ENCODE measurements at regions not wholly inside any gene's neighbourhood (a gene's known extent, or its start where the extent isn't known, plus 50 kb on each side); places are given as distances from the start of the nearest gene placed in this dataset.

DNA sequence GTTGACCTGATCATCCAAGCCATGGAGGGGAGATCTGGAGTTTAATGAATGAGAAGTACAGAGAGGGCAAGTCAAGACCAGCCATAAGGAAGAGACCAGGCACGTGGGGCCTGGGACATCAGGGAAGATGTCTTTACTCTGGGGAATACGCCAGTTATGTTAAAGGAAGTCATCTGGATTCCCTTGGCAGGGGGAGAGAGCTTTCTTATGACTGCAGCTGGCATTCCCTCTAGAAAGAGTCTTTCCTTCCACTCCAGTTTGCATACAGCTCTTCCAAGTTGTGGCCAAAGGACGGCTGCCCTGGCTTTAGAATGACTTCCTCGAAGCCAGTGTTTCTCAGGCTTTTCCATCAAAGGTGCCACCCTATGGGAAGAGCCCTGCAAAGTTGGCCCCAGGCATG lies 93.6 kb upstream of the AGBL1 start:
- DNase-seq, result no peak

DNA sequence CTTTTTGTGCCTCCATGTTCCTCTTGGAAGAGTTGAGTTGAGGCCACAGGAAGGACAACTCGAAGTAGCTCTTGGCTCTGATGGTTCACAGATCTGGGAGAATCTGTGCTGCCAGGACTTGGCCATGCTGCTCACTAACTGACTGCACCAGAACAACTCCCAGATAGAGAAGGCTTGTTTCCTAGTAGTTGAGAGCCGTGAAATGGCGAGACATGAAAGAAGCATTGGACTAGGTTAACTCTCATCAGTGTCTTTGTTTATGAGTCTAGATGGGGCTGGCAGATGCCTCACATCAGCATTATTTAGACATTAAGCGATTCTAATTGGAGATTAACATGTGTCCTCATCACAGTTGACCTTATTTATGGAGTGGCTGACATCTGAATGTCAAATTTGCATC lies 92.9 kb upstream of the AGBL1 start:
- no peak for DNase-seq

DNA sequence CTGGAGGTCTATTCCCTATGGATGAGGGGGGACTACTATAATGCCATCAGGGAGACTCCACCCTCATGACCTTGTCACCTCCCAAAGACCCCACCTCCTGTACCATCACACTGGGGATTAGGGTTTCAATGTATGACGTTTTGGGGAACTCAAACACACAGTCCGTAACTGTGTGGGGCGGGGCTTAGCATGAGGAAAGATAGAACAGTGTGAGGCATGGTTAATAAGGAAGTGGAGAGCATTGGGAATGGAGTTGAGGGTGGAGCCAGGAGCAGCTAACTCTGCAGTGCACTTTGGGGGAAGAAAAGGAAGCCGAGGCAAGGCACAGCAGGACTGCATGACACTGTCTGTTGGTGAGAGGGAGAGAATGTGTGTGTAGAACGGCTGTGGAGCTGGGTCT lies 90.9 kb upstream of the AGBL1 start:
- no peak for DNase-seq

DNA sequence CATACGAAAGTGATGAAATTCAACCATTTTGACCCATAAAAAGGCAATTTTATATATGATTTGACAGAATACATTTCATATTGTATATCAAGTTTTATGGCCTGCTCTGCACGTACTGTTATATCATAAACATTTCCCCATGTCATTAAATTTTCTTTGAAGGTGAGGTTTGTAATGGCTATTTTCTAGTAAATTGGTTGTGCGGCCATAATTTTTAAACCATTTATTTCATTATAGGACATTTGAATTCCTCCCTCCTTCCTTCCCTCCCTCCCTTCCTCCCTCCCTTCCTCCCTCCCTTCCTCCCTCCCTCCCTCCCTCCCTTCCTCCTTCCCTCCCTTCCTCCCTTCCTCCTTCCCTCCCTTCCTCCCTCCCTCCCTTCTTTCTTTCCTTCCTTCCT lies 87.4 kb upstream of the AGBL1 start:
- DNase-seq, result no peak

DNA sequence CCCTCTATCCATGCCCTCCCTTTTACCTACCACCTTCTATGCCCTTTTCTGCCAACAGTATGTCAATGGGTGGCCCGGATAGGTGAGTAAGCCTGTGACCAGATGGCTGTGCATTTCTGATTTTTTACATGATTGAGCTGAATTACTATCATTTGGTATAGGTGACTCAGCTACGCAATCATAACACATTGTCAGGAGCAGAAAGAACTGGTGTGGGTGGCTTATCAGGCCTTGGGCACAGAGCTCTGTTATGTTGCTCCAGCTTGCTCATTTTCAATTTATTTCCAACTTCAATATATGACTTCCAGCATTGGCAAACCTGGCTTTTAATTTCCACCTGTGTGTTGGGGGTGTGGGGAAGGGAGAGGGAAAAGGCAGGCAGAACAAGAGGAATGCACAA lies 86.6 kb upstream of the AGBL1 start:
- DNase-seq, result no peak

DNA sequence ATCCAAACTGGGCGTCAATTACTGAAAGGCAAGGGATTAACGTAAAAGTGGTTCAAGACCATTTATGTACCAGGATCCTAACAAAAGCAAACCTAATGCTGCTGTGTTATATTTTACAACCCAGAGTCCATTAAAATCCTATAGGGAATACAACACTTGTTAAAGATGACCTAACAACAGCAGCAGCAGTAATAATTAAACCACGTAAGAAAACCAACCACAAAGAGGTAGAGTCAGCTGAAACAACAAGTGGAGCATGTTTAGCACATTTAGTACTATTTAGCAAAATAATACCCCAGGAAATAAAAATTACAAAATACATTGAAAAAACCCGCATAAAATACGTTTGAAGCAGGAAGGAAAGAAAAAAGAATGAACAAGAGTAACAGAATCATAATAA lies 82.1 kb upstream of the AGBL1 start:
- no peak for DNase-seq

DNA sequence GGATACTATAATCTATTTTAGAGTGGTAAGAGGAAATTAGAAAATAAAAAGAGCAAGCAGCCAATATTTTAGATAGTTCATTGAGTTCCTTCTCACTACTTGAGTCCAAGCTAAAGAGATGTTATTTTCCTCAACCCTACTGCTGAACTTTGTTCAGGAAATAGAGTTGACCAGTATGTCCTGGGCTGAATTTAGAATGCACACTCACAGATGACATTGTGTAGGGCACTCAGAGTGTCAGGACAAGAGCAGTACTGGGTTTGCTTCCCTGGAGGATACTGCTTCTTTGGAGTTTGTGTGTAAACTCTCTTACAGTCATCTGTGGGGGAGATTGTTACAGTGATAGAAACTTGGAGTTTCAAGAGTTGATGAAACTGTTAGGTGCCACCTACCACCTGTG lies 80.0 kb upstream of the AGBL1 start:
- DNase-seq, result no peak

DNA sequence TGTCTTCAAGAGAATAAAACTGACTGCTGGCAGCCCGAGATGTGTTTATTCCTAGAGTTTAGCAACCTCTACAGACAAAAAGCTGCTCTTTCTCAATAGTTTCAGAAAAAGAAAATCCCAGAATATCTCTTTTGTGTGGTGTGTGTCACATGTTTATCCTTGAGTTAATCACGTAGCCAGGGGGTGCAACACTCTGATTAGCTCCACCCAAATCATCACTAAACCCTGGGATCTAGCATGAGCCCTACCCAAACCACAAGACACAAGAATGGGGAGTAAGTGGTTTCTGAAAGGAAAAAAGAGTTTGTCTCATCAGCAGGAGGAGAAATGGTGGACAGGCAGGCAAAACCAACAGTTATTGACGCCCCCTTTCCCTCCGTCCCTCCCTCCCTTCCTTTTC lies 78.5 kb upstream of the AGBL1 start:
- no peak for DNase-seq

DNA sequence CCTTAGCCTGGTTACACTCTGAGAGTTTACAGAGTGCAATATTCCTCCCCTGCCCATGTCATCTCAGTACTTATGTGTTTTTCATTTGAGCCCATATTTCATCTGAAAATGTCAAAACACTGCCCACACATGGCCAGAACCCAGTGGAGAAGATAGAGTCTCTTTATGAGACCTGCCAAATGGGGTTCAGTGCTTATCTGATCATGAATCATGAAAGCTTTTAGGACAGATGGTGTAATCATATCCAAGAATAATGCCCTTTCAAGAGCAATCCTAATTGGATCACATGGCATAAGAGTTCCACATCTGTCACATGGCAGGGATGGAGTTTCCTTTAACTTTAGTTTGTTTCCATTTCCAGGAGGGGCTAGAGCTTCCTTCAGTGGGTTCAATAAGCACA lies 77.2 kb upstream of the AGBL1 start:
- DNase-seq, result no peak

DNA sequence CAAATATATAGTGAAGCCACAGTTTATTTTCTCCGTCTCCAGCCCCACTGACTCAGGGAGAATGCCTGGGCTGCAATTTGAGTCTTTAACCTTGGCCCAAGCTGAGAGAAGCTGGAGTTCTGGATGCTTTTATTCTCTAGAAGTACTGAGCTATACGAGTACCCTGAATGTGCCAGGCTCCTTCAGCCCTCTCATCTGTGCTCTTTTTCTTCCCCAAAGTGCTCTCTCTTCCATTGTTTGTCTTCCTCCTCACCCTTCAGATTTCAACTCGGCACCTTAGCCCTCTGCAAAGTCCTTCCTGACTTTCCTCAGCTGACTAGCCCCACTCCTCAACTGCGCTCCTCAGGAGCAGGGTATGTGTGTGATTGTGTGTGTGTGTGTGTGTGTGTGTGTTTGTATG lies 75.6 kb upstream of the AGBL1 start:
- DNase-seq, result no peak

DNA sequence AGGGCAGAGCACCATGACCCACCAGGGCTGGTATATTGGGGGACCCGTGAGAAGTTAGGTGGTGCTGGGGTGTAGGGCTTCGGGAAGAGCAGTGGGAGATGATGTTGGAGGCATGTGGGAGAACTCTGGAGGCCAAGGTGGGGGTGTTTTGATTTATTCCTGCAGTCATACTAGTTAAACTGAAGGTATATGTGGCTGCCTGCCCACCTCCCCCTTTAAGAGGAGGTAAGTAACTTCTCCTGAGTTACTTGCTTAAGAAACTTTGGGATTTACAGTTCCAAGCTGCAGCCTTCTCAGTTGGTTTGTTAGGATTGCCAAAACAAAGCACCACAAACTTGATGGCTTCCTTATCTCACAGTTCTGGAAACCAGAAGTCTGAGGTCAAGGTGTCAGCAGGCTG lies 73.1 kb upstream of the AGBL1 start:
- DNase-seq, result no peak

DNA sequence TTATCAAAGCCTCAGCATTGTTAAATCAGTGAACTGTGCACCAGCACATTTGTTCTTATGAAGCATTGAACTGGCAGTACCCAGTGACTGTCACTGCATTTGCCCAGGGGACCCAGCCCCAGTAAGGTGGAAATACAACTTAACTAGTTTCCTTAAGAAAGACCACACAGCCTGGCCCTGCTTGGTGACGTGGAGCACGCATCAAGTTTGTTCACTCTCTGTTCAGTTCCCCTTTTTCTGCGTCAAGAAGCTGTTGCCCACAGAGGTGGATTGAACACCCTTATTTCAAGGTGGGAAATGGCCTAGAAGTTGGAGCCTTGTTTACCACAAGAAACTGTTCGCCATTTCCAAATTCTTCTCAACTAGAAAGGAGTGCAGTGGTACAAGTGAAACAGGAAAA lies 69.9 kb upstream of the AGBL1 start:
- no peak for DNase-seq

DNA sequence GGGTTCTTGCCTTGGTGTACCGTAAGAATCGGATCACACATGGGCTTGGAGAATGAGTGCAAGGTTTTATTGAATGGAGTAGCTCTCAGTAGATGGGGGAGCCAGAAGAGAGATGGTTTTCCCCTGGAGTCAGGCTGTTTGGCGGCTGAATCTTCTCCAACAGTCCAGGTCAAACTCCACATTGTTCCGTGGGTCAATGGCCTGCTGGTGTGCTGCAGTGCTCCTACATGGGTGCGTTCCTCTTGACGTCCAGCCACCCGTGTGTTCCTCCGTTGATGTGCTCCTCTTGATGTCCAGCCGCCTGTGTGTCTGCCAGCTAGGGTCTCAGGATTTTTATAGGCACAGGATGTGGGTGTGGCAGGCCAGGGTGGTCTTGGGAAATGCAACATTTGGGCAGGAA lies 69.3 kb upstream of the AGBL1 start:
- DNase-seq, result no peak

DNA sequence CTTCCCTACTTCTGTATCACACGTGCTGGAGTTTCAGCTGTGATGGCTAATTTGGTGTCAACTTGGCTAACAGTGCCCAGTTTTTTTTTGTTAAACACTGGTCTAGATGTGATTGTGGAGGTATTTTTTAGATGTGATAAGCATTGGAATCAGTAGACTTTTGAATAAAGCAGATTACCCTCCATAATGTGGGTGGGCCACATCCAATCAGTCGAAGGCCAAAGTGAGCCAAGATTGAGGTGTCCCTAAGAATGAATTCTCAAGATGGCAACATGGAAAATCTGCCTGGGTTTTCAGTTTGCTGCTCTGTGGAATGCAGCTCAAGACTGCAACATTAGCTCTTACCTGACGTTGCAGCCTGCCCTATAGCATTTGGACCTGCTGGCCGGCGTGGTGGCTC lies 68.8 kb upstream of the AGBL1 start:
- no peak for DNase-seq

DNA sequence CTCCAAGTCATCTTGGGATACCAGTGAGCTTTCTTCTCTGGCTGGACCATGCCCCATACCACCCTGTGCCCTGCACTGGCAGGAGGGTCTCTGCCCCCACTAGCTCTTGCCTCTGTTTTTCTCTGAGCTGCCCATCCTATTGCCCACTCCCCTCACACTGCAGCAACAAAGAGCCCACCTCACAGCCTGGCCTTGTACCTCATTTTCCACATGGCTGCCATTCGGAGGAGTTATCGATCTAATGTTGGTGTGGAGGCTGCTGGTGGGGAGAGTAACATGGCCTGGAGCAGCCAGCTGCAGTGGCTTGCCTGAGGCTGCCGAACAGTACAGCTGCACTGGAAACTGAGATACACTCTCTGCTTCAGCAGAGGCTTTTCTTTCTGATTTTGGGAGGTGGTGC lies 65.7 kb upstream of the AGBL1 start:
- no peak for DNase-seq

DNA sequence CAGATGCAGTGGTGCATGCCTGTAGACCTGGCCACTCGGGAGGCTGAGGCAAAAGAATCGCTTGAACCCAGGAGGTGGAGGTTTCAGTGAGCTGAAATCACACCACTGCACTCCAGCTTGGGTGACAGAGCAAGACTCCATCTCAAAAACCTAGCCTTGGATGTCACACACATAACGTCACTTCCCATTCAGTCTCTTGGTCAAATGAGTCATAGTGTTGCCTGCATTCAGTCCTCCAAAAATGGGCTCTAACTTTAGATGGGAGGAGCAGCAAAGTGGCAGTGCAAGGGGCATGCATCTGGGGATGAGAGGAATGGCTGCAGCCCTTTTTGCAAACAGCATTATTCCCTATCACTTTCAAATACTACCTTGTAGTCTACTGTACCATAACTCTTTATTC lies 62.9 kb upstream of the AGBL1 start:
- DNase-seq, result no peak

DNA sequence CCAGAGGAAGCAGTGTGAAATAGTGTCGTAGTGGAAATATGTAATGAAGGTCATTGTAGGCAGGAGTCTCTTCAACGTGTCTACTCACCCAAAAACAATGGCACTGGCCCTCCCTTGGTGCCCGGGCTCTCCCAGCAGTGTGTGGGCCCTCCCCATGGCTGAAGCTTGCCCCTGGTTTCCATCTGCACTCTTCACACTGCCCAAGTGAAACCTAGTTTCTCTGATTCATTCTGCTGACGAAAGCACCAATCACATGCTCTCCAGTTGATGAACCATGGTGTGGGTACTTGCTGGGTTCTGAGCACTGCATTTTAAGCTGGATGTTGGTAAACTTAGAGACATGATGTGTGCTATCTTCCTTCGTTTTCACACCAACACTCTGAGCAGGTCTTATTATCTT lies 61.0 kb upstream of the AGBL1 start:
- no peak for DNase-seq

DNA sequence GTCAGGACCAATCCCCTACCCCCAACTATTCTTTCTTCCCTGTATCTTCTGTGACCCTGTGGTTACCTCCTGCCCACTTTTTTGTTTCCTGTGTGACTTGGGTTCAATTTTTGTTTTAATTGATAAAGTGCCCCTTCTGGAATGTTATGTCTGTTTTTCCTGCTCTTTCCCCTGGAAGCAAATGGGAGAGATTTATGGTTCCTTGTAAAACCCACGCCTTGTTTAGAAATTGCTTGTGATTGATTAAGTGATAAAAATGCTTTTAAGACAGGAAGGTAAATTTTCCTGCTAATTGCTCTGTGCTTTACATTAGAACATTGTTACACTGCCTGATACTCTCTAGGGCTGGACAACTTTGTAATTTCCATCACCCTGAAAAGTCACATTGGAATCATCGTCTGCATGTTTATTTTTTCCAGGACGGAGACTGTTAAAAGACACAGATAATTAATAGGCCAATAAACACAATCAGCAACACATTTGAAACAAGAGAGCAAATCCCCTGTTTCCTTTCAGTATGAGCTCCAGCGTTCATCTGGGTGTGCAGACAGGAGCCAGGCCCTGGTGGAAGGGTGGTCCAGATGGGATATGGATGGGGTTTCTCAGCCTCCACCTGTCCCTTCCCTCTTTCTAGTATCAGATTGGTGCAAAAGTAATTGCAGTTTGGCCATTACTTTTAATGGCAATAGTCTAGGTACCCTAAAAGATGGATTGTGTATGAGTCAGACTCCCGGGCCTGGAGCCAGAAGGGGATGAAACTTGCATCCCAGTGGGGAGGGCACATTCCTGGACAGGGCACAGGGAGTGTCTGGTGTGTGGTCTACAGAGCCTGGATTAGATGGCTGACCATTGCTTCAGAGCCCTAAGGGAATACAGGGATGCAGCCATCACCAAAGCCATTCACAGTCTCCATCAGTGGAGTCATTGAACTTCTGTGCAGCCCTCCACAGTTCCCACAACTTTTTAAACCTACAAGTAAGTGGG lies 58.1 kb upstream of the AGBL1 start:
- DNase-seq, result no peak

DNA sequence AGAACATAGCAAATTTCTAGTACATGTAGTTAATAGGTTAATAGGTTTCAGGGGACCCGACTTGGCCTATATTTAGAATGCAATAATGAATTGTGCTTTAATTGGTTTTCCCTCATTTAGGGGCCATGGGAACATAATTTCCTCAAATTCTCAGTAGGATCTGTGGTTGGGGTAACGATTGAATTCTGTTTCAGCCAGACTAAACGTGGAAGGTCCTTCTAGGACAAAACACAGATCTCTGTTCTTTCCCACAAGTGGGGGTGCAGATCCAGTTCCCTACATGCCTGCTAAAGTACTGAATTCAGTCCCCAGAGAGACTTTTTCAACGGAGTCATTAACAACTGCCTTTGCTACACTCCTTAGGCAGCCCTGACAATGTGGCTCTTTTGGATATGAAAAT lies 50.7 kb upstream of the AGBL1 start:
- no peak for DNase-seq

Data from activated effector memory CD4-positive, alpha-beta T cell treated with anti-CD3 and anti-CD28 coated beads, Interleukin-2, amount 50 U/mL, for 16 hours (primary cell).